GM23338 (cell line): ENCODE measurements at regions not wholly inside any gene's neighbourhood (a gene's known extent, or its start where the extent isn't known, plus 50 kb on each side); places are given as distances from the start of the nearest gene placed in this dataset.

Experiments
- CREB1 ChIP-seq: fragments of 250-450 bp; sonication (Bioruptor Pico); IDR thresholded peaks from 2 replicates; pipeline ENCODE4 v1.5.0; 2020; ENCODE audit warnings: low read depth, mild to moderate bottlenecking, moderate library complexity
- EZH2 ChIP-seq: fragments of 200-600 bp; sonication (generic); IDR thresholded peaks from one replicate; pipeline ENCODE4 v1.8.0; 2017; ENCODE audit warnings: antibody characterized with exemption, mild to moderate bottlenecking, low read depth; ENCODE audit not compliant: unreplicated experiment
- EZH2phosphoT487 ChIP-seq: fragments of 200-600 bp; sonication (generic); IDR thresholded peaks from one replicate; pipeline ENCODE4 v1.8.1; 2018; ENCODE audit warnings: antibody characterized with exemption; ENCODE audit not compliant: unreplicated experiment
- JUNB ChIP-seq: IDR thresholded peaks from one replicate; pipeline ENCODE4 v1.6.1; 2016; ENCODE audit warnings: antibody characterized with exemption; ENCODE audit not compliant: unreplicated experiment
- POLR2AphosphoS5 ChIP-seq: IDR thresholded peaks from 2 replicates; pipeline ENCODE4 v1.6.1; 2016; ENCODE audit warnings: antibody characterized with exemption, low read depth
- REST ChIP-seq: IDR thresholded peaks from one replicate; pipeline ENCODE4 v1.6.1; 2018; ENCODE audit warnings: antibody characterized with exemption; ENCODE audit not compliant: unreplicated experiment
- STAT1 ChIP-seq: IDR thresholded peaks from one replicate; pipeline ENCODE4 v1.6.1; 2016; ENCODE audit warnings: antibody characterized with exemption; ENCODE audit not compliant: unreplicated experiment
- ZNF114 ChIP-seq: fragments of 250-450 bp; sonication (Bioruptor Pico); IDR thresholded peaks from 2 replicates; pipeline ENCODE4 v1.5.0; 2020; ENCODE audit warnings: mild to moderate bottlenecking, moderate library complexity
- ZNF331 ChIP-seq: fragments of 250-450 bp; sonication (Bioruptor Pico); IDR thresholded peaks from 2 replicates; pipeline ENCODE4 v1.5.0; 2020; ENCODE audit warnings: low read depth, mild to moderate bottlenecking, moderate library complexity
- TF ChIP-seq, protein P1 (sequence below), 2 experiments: fragments of 200-600 bp in 1 of 2; sonication (generic) in 1 of 2; conservative IDR thresholded peaks; 2 replicates each; pipeline versions ENCODE4 v1.5.1 to v1.6.1; 2016 to 2017; ENCODE audit warnings: antibody characterized with exemption in 2 of 2, low read depth in 2 of 2, mild to moderate bottlenecking in 2 of 2, moderate library complexity in 1 of 2
- TF ChIP-seq, protein P2 (sequence below): IDR thresholded peaks from 2 replicates; pipeline ENCODE4 v1.6.1; 2016; ENCODE audit warnings: antibody characterized with exemption

DNA sequence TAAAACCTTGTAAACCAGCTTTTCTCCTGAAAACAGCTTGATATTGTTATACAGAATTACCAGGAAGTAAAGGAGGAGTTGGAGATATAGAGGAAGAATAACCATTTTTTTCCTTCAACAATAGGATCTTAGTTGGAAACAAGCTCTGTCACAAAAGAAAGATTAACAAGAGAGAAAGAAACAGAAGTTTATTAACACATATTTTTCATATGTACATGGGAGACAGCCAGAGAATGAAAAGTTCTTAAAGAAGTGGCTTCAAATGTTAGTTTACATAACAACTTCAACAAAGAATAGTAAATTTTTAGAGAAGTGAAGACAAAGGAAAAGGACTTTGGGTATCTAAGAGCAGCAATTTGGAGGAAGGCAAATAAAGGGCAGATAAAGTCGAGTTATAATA lies 94.9 kb upstream of the ANKRD50 start:
- TF ChIP-seq, protein P1, sequence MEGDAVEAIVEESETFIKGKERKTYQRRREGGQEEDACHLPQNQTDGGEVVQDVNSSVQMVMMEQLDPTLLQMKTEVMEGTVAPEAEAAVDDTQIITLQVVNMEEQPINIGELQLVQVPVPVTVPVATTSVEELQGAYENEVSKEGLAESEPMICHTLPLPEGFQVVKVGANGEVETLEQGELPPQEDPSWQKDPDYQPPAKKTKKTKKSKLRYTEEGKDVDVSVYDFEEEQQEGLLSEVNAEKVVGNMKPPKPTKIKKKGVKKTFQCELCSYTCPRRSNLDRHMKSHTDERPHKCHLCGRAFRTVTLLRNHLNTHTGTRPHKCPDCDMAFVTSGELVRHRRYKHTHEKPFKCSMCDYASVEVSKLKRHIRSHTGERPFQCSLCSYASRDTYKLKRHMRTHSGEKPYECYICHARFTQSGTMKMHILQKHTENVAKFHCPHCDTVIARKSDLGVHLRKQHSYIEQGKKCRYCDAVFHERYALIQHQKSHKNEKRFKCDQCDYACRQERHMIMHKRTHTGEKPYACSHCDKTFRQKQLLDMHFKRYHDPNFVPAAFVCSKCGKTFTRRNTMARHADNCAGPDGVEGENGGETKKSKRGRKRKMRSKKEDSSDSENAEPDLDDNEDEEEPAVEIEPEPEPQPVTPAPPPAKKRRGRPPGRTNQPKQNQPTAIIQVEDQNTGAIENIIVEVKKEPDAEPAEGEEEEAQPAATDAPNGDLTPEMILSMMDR (conservative IDR thresholded peaks at IDR 0.05; ENCODE audit: low read depth in 2 of 2): no peak
- no peak for TF ChIP-seq EZH2
- no peak for TF ChIP-seq ZNF114
- TF ChIP-seq POLR2AphosphoS5: no peak
- no peak for TF ChIP-seq EZH2phosphoT487
- TF ChIP-seq REST: no peak
- TF ChIP-seq ZNF331 (CRISPR knock-in tag): no peak
- TF ChIP-seq JUNB: no peak
- TF ChIP-seq CREB1 (CRISPR knock-in tag): no peak
- TF ChIP-seq, protein P2, sequence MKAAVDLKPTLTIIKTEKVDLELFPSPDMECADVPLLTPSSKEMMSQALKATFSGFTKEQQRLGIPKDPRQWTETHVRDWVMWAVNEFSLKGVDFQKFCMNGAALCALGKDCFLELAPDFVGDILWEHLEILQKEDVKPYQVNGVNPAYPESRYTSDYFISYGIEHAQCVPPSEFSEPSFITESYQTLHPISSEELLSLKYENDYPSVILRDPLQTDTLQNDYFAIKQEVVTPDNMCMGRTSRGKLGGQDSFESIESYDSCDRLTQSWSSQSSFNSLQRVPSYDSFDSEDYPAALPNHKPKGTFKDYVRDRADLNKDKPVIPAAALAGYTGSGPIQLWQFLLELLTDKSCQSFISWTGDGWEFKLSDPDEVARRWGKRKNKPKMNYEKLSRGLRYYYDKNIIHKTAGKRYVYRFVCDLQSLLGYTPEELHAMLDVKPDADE: no peak
- TF ChIP-seq STAT1: no peak
